Astrocyte of the spinal cord (primary cell): ENCODE measurements at regions not wholly inside any gene's neighbourhood (a gene's known extent, or its start where the extent isn't known, plus 50 kb on each side); places are given as distances from the start of the nearest gene placed in this dataset.

ENCODE experiments used
- DNase-seq: peaks from one replicate; pipeline ENCODE4 v3.0.0; 2011; ENCODE audit warnings: low read depth, low spot score
- H3K4me3 ChIP-seq: 2 replicates; pipeline ENCODE4 v1.5.1; 2011; ENCODE audit warnings: low read depth, mild to moderate bottlenecking, low read length, moderate library complexity
- CTCF ChIP-seq: IDR thresholded peaks from 2 replicates; pipeline ENCODE4 v1.5.1; 2012; ENCODE audit warnings: low read depth, mild to moderate bottlenecking, low read length, inconsistent platforms
- in situ Hi-C: cut with HindIII; loops from 2 replicates; pipeline ENCODE4 v1.10.0; 2017; ENCODE audit warnings: low sequenced_read_pairs

- DNase-seq: no peak
- in situ Hi-C loops: no loop called here
- no peak overlapping the region for H3K4me3 ChIP-seq
- no peak for TF ChIP-seq CTCF
Measured at GRCh38 chr3:186476541-186476940, 67.6 kb downstream of the CRYGS start.

GRCh38 chr3:186476044-186476468 is 68.1 kb downstream of the CRYGS start:
- DNase-seq: no peak
- no peak overlapping the region for H3K4me3 ChIP-seq
- TF ChIP-seq CTCF: no peak
- in situ Hi-C loops: no loop called here

DNA sequence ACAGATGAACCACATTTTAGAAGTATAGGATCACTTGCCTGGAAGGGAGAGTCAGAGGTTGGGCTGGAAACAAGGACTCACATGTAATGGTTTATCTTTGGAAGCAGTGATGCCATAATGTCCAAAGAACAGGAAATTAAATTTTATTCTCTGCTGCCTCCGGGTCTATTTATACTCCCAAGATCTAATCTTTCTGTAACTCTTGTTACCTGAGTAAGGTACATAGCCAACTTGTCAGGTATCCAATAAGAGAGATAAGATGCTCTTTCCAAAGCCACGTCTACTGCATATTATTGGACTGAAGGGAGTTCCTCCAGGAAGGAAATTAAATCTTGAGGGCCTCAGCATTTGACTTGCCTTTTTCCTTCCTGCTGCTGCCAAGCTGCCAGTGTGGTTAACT is 71.0 kb downstream of the CRYGS start:
- no peak for TF ChIP-seq CTCF
- in situ Hi-C loops: no loop called here
- no peak for DNase-seq
- no peak overlapping the region for H3K4me3 ChIP-seq

DNA sequence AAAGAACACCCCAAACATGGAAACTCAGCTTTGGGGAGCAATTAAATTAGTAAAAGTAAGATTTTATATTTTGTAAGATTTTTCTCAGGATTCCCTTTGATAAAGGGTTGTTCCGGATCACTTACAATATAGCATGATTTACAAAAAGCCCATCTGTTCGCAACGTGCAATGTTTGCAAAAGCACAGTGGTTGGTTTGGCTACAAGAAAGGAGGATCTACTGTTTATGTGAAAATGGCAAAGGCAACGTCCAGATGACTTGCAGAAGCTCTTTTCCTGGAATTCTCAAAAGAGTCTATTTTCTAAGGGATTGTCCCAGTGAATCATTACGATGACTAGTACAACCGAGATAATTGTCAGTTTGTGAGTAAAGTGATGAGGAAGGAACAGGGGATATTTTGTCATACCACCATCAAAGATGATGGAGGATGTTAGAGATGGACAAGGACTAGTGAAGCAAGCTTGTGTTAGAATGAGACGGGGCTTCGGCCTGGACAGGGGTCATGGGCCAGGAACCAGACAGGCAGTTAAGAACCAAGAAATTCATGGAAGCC is 71.6 kb downstream of the CRYGS start:
- no peak for DNase-seq
- no peak for TF ChIP-seq CTCF
- in situ Hi-C loops: no loop called here
- H3K4me3 ChIP-seq: no peak overlapping the region

DNA sequence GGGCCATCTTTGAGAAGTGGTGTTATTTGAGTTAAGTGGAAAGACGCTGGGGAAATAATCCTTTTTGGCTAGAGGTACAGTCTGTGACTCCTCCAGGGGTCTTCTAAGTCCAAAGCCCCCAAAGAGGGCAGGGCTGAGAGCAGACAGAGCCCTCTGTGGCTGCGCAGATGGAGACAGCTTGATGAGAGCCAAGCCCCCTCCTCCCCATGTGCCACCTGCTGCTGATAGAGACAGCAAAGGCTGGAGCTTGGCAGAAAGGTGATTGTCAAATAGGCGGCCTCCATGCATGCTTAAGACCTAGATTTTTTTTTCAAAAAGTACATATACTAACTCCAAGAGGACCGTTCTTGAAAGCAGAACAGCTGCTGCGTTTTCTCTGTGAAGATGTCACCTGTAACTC is 72.4 kb downstream of the CRYGS start:
- TF ChIP-seq CTCF: no peak
- in situ Hi-C loops: no loop called here
- no peak overlapping the region for H3K4me3 ChIP-seq
- DNase-seq: no peak

GRCh38 chr3:186469525-186469924 is 74.7 kb downstream of the CRYGS start:
- DNase-seq: no peak
- no peak overlapping the region for H3K4me3 ChIP-seq
- in situ Hi-C loops: no loop called here
- TF ChIP-seq CTCF: no peak

DNA sequence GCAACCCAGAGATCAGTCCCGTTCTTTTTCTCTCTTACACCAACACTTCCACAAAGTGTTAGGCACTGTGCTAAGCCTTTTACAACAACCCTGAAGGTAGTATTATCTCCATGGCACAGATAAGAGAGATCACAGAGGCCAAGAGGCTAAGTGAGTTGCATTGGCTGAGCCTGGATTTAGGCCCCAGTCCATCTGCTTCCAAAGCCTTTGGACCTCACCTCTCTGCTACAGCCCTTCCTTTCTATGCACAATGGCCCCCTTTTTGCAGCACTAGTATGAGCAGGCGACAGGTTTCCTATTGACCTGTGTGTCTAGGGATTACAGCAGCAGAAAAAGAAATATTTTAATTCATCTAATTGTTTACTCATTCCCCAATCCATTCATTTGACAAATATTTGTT is 76.2 kb downstream of the CRYGS start:
- H3K4me3 ChIP-seq: no peak overlapping the region
- in situ Hi-C loops: no loop called here
- no peak for DNase-seq
- no peak for TF ChIP-seq CTCF
